ENCODE measurements at regions not wholly inside any gene's neighbourhood (a gene's known extent, or its start where the extent isn't known, plus 50 kb on each side); places are given as distances from the start of the nearest gene placed in this dataset.

DNA sequence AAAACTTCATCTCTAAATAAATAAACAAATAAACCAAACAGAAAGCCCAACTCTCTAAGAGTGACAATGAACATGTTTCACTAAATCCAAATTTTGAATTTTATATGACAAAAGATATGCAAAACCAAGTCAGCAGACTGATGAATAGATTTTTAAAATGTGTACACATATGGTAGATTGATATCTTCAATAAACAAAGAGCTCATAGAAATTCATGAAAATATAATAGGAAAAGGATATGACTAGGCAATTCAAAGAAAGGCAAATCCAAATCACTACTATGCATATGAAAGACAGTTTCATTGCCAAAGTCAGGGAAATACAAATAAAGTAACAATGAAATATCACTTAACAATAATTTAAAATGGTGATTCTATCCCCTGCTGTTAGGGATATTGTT, 63.7 kb upstream of the NBEA start:
- TF ChIP-seq, protein P1, sequence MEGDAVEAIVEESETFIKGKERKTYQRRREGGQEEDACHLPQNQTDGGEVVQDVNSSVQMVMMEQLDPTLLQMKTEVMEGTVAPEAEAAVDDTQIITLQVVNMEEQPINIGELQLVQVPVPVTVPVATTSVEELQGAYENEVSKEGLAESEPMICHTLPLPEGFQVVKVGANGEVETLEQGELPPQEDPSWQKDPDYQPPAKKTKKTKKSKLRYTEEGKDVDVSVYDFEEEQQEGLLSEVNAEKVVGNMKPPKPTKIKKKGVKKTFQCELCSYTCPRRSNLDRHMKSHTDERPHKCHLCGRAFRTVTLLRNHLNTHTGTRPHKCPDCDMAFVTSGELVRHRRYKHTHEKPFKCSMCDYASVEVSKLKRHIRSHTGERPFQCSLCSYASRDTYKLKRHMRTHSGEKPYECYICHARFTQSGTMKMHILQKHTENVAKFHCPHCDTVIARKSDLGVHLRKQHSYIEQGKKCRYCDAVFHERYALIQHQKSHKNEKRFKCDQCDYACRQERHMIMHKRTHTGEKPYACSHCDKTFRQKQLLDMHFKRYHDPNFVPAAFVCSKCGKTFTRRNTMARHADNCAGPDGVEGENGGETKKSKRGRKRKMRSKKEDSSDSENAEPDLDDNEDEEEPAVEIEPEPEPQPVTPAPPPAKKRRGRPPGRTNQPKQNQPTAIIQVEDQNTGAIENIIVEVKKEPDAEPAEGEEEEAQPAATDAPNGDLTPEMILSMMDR (conservative IDR thresholded peaks at IDR 0.05; ENCODE audit: low read length): no peak
- TF ChIP-seq EZH2phosphoT487 (IDR thresholded peaks at IDR 0.05; ENCODE audit: borderline replicate concordance): no peak
